GM21423 (cell line): ENCODE measurements at regions not wholly inside any gene's neighbourhood (a gene's known extent, or its start where the extent isn't known, plus 50 kb on each side); places are given as distances from the start of the nearest gene placed in this dataset.

ENCODE experiments used
- ATAC-seq: cut with Tn5 transposase; IDR thresholded peaks from one replicate; pipeline ENCODE4 v1.9.1; 2021; ENCODE audit warnings: mild to moderate bottlenecking, moderate library complexity; ENCODE audit not compliant: unreplicated experiment

DNA sequence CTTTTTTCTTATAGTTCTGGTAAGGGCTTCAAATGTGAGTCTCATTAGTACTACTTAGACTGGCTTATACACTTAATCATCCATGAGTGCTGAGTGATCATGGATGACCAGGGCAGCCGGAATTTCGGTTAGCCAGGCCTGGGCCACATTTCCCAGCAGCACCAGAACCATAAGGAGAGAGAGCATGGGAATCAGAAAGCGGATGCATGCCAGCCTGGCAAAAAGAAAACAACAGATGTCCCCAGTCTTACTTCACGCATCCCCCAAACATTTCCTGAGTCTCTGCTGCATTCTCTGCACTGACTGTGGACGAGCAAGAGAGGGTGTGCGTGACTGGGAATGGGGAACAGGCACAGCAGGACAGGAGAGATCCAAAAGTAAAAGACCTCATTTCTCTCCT, 371.1 kb upstream of the ZNF608 start:
- no peak for ATAC-seq

DNA sequence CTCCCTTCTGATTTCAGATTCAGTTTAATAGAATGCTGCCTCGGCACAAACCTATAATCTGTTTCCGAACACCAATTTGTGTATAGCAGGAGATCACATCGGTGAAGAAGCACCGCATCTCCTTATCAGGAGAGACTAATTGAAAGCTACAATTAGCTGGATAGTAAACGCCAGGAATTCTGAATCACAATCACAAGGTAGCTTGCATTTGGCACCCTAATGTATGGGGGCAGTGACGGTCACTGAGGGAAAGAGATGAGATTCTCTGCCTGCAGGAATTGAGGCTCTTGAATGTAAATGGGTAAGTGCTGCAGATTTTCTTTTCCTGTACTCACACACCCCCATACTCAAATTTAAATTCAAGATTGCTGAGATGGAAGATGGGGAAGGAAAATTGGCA, 373.6 kb upstream of the ZNF608 start:
- no peak for ATAC-seq

DNA sequence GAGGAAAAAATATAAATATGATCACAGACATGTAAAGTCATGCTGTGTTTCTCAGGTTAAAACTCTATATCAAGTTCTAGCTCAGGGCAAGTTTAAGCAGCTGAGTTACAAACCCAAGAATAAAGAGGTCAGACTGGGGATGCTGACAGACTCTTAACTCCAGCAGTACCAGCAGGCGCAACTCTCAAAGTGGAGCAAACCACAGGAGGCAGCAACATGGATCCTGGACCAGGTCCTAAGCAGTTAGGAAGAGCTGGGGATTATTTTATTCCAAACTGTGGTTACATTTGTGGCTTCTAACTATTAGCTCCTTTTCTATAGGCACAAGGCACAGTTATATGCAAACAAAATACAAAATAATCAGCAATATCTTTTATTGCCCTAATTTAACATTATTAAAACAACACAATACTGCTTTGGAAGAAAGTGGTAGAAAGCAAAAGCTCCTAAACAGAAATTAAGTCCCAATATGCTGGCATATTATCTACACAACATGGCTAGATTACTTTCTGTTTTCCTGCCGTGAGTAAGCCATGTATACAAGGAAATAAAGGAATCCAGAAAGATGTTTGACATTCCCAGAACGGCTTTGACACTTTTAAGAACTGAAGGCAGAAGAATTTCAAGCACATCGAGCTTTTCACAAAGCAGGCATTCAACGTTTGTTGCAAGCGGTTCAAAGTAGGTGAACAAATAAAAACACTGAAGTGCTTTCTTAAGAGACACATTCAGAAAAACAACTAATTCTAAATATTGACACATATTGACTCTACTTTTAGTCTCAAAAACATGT, 378.8 kb upstream of the ZNF608 start:
- ATAC-seq: no peak

DNA sequence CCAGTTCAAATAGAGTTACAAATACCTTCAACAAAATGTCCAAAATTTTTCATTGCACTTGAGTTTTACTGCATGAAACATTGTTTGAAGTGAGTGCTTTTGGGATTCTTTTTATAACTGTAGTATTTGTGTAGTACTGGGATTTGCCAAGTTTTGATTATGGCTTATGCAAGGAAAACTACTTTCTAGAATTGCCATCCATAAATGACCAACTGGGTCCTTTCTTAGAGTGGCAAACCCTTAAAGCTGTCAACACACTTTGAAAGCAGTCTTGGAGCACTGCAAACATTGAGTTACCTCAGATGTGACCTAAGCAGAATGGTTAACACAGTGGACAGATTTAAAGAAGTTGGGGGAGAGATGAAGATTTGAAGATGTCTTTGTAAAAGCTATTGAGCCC, 379.6 kb upstream of the ZNF608 start:
- no peak for ATAC-seq

DNA sequence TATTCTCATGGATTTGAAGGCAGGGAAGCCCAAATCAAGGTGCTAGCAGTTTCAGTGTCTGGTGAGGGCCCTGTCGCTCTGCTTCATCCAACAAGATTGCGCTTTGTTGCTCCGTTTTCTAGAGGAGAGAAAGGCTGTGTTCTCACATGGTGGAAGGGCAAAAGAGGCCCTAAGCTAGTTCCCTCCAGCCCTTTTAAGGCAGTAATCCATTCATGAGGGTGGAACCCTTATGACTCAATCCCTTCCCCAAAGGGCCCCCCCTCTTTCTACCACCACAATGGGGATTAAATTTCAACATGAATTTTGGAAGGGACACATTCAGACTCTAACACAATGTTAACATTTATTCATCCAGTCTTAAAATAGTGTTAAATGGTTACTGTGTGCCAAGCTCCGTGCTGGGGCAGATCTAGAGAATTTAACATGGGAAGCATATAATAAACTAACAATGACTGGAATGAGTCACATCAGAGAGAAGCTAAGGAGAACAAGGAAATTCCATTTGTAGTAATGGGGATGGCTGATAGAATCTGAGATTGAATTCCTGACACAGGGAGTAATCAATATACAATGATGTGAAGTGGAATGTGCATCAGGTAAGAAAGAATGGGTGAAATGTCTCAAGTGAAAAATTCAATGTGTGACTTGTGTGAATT, 382.8 kb upstream of the ZNF608 start:
- no peak for ATAC-seq

DNA sequence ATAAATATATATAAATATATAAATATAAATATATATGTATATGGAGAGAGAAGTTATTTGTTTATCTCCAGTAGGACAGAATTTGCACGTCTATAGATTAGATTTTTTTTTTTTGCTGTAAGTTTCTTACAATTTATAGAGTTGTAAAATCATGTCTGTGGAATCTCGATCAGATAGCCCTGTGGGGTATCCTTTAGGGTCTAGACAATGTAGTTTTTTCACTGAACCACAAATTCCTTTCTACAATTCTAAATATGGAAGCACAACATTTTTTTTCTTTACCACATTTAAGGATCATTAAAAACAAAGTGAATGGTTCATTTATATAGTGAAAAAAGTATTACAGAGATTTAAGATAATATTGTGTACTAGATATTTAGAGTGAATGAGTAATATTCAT, 384.2 kb upstream of the ZNF608 start:
- ATAC-seq: no peak

DNA sequence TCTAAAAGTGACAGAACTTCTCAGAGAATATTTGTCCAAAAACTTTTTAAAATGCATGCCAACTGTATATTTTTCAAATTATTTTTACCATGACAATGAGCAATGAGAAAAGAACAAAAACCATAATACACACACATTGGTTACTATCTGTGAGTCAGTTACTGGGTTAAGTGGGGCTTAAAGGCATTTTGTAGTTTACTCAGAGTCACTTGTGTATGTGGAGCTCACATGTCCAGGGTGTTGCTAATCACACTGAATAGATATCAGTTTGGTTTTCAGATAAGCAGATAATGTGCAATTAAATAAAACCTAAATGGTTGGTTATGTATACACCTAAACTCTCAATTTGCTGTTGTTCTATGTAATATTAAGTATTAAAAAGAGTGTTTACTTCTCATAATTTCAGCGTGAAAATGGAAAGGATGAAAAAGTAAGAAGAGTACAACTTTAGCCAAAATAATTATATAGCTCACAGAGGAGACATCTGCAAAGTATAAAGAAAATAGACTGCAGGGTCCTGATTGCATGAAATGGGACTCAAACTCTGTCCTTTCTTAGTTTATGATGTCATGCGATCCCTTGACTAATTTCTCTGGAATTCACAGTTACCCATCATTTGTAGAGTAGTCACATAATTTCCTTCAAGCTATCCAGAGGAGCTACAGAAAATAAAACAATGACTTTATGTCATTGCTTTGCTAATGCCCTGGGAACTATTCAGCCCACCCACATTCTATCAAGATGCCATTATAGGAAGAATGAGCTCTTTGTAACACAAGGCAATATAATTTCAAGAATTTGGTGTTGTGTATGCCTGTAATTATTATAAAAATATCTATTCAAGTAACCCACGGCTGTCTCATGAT, 388.0 kb upstream of the ZNF608 start:
- ATAC-seq: no peak

DNA sequence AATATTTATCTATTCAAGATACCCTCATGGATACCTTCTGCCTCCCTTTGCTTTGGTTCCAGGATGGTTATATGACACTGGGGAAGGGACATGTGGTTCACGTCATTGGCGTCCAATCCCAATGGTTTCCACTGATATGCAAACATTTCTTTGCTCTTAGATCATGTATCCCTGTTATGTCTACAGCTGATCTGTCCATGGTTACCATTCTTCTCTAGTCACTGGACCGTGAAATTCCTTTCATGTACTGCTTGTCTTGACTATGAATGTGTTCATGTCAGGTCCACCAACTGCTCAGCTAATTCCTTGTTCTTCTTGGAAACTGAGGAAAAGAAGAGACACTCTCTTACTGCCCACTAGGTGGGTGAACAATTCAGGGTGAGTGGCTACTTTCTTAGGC, 391.1 kb upstream of the ZNF608 start:
- no peak for ATAC-seq

DNA sequence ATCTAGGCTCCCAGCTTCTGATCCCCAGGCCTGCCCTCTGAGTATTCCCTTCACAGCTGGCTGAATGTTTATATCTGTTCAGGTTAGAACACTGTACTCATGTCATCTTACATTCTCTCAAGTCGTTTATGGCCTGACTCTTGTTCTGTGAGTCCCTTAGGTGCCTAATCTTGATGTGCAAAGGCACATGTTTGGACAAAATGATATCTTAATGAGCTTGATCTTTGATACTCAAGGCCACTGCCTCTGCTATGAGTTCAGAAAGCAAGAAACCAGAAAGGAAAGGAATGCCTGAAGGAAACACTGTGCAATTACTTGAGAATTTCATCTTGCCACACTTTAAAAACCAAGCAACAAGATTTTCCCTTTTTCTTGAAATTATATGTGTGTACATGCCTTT, 391.8 kb upstream of the ZNF608 start:
- ATAC-seq: no peak

DNA sequence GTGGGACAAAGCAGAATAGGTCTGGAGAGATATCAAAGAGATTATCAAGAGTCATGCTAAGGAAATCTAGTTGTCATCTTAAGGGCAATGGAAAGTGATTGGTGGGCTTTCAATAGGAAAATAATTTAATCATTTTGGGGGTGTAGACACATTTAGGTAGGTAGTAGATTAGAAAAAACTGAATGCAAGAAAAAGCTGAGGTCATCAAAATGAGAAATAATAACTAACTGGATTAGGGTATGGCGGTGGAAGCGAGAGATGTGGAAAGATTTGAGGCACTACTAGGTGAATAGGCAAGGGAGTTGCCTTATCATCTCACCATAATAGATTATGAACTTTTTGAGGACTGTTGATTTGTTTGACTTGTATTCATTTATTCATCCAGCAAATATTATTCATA, 393.2 kb upstream of the ZNF608 start:
- no peak for ATAC-seq

DNA sequence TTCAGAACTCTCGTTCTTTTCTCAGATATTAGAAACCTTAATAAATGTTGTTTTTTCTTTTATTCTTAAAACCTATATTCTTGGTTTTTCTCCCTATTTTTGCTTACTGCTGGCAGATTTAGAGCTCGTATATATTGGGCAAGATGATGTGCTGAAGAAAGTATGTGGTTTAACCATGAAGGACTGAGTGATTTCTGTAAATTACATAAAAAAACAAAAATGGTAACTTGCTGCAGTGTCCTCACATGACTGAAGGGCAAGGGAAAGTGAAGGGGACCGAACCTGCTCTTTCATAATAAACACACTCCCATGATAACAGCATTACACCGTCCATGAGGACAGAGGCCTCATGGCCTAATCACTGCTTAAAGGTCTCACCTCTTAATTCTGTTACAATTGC, 393.8 kb upstream of the ZNF608 start:
- no peak for ATAC-seq

DNA sequence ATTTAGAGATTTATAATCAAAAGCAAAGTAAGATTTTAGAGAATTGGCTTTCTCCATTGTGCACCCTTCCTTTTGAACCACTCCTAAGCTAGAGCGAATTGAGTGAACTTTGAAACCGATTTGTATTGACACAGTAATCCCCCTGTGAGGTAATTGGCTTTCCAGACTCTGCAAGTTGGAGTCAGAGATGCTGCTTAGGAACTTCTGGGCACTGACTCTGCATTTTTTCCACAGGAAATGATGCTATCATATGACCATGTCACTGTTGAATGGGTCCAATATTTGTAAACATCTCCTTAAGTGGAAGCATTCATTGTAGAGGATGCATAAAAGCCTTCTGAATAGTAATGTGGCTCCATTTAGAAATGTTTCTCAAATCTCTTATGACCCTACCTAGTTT, 394.4 kb upstream of the ZNF608 start:
- ATAC-seq: no peak

DNA sequence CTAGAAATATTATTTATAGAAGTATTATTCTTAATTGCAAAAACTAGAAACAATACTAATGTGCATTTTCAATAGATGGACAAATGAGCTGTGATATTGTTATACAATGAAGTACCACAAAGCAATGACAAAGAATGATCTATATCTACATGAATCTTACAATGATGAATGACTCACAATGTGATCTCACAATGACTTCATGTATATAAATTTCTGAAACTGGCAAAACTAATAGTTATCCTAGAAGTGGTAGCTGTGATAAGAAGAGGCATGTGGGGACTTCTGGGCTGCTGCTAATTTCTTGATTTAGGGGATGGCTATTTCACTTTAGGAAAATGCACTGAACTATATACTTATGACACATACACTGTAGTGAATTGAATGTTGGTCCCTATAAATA, 396.0 kb upstream of the ZNF608 start:
- ATAC-seq: no peak

DNA sequence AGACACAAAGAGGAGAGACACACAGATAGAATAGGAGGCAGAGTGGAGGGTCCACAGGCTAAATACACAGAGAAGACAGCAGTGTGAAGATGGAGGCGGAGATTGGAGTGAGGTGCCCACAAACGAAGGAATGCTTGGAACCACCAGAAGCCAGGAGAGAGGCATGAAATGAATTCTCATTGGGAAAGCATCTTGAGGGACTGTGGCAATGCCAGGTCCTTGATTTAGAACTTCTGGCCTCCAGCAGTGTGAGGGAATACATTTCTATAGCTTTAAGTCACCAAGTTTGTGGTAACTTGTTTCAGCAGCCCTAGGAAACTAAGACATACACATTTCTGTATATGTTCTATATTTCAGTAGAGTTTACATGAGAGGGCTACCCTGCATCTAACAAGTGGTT, 396.6 kb upstream of the ZNF608 start:
- ATAC-seq: no peak

DNA sequence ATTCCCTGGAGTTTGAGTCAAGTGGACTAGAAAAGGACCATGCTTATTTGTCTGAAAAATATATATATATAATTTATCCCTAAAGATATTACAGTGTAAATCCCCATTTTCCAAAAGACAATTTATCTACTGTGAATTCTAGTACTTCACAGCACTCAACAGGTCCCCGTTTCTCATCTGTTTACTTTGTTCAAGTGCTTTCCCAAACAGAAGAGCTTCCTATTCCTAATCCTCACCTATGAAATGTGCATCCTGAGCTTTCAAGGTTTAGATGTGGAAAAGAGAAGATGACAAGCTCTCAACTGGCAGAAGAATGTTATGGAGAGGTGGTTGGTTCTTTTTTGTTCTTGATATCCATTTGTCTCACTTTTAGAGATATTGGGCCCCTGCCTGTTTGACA, 401.6 kb upstream of the ZNF608 start:
- ATAC-seq: no peak

DNA sequence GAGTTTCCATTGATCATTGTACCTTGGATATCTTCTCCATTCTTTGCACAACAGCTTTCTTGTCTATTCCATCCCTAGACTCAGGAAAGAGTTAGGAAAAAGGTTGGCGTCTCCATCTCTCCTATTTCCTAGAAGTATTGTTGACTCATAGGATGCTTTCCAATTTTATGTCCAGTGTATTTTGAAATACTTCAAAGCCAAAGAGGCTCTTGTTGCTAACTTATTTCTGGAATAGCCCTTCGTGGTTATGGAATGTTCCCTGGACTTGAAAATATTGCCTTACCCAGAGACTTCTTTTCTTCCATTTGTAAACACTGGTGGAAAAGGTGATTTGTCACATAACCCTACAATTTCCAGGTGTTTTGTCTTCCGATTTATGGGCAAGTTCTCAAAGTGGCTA, 402.3 kb upstream of the ZNF608 start:
- no peak for ATAC-seq

DNA sequence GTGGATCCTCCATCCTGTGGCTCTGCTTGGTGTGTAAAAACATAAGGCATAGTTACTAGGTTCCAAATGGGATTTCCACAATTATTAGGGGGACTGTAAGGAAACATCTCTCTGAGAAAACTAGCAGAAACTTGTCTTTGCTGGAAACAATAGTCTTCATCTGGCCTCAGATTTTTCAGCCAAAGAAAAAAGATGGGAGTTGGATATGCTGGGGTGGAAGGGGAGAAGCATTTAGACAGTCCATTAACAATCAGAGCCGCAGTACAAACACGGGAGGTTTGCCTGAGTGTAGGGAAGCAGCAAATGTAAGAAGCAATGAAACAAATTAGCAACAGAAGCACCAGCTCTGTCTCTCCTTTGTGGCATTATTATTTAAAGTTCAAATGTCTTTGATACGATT, 402.7 kb upstream of the ZNF608 start:
- ATAC-seq: no peak

DNA sequence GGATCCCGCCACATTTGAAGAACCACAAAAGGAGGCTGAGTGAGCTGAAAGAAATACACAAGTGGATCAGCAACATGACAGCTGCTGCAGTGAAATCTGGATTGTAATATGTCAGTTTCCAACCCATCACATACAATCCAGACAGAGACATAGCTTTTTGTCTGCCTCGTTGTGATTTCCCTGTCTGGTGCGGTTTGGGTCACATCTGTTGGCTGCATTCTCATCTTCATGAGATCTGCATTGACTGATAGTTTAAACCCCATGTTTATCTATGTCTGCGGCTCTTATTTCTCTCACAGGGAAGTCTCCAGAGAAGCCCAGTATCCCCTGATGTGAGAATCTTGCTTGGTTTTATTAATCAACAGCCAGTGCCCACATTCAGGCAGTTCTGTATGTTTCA, 403.1 kb upstream of the ZNF608 start:
- no peak for ATAC-seq

DNA sequence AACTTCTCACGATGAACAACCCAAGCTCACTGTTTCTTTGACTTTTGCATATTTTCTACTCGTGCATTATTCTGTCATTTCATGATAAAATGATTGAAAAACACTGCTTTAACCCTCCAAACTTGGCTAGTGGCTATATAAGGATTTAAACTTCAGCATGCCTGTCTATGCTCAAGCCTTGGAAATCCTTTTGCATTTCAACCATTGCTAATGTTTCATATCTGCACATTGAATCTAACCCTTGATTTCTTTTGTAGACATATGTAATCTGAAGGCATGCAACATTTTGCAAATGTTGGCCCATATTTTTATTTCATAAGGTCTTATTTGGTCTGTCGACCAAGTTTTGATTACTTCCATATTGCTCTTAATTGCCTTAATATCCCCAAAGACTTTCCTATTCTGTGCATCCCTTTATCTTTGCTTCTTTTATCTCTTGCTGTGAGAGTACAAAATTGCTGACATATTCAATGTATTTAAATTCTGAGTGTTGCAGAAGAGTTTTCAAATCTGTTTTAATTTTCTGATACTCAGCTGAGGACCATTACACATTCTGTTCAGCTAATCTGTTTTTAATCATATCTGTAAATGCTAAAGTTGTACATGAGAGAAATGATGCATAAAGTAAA, 403.7 kb upstream of the ZNF608 start:
- no peak for ATAC-seq

DNA sequence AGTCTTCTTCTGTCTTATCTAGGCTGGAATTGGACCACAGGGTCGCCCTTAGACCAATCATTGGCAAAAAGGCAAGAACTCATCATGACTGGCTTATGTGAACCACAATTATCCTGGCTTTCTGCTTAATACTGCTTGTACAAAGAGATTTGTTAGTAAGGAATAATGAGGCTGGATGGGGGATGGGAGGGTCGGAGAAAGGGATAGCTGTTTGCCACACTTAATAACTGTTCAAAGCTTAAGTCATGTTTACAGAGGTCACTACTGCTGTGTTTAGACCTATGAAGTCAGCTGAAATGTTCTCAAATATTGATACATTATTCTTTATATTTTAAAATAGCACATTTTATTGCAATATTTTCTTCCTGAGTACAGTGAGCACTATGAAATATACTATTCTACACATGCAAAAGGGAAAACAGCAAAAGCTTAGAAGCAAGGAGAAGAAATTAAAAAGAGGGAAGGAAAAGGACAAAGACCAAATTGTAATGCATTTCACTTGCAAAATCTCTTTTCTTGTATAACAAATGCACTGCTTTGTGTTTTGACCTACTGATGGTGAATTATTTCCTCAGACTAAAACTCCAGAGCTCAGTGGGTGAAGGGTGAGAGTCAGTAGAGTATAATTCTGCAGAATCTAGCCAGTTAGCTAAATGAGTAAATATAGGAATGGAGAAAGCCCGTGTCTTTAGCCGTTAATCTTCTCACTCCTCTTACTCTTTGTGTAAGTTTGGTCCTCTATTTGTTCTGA, 404.9 kb upstream of the ZNF608 start:
- ATAC-seq: no peak

DNA sequence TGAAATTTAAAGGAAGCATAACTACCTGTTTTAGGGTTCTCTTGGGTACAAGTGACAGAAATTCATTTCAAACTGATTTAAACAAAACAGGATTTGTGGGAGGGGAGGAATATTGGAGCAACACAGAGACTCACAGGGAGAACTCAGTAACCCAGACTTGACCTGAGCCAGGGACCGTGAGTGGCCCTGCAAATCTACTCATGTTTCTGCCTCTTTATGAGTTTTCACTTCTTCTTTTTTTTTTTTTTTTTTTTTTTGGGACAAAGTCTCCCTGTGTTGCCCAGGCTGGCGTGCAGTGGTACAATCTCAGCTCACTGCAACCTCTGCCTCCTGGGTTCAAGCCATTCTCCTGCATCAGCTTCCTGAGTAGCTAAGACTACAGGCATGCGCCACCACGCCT, 405.6 kb upstream of the ZNF608 start:
- no peak for ATAC-seq
